H9 (cell line): ENCODE measurements at regions not wholly inside any gene's neighbourhood (a gene's known extent, or its start where the extent isn't known, plus 50 kb on each side); places are given as distances from the start of the nearest gene placed in this dataset.

Source experiments
- DNase-seq: peaks from one replicate; pipeline ENCODE4 v3.0.0-alpha.2; 2017
- H2AFZ ChIP-seq: one replicate; pipeline ENCODE4 v1.6.1; 2013; ENCODE audit warnings: mild to moderate bottlenecking, low read length, control low read depth, moderate library complexity
- H2AK5ac ChIP-seq: 2 replicates; pipeline ENCODE4 v1.6.1; 2013; ENCODE audit warnings: low read length, control low read depth, mixed read lengths; ENCODE audit not compliant: insufficient read length
- H2BK120ac ChIP-seq: one replicate; pipeline ENCODE4 v1.6.1; 2013; ENCODE audit warnings: low read depth, mild to moderate bottlenecking, low read length, control low read depth, inconsistent platforms; ENCODE audit not compliant: poor library complexity, severe bottlenecking
- H2BK12ac ChIP-seq: 2 replicates; pipeline ENCODE4 v1.6.1; 2013; ENCODE audit warnings: low read length, control low read depth, mixed read lengths, low read depth; ENCODE audit not compliant: insufficient read length
- H2BK15ac ChIP-seq: 2 replicates; pipeline ENCODE4 v1.6.1; 2013; ENCODE audit warnings: low read depth, low read length, control low read depth
- H2BK20ac ChIP-seq: one replicate; pipeline ENCODE4 v1.6.1; 2013; ENCODE audit warnings: low read depth, mild to moderate bottlenecking, low read length, control low read depth, inconsistent platforms; ENCODE audit not compliant: poor library complexity, severe bottlenecking
- H2BK5ac ChIP-seq: 2 replicates; pipeline ENCODE4 v1.6.1; 2013; ENCODE audit warnings: low read length, control low read depth, mixed read lengths; ENCODE audit not compliant: insufficient read length
- H3K14ac ChIP-seq: 2 replicates; pipeline ENCODE4 v1.6.1; 2013; ENCODE audit warnings: low read length, control low read depth; ENCODE audit not compliant: insufficient read depth
- H3K18ac ChIP-seq: 2 replicates; pipeline ENCODE4 v1.6.1; 2013; ENCODE audit warnings: low read depth, mild to moderate bottlenecking, mixed read lengths, low read length, control low read depth; ENCODE audit not compliant: insufficient read length
- H3K23ac ChIP-seq: 2 replicates; pipeline ENCODE4 v1.6.1; 2013; ENCODE audit warnings: low read length, control low read depth, mixed read lengths, low read depth; ENCODE audit not compliant: insufficient read length
- H3K23me2 ChIP-seq: 2 replicates; pipeline ENCODE4 v1.6.1; 2013; ENCODE audit warnings: low read depth, mild to moderate bottlenecking, mixed read lengths, low read length, control low read depth; ENCODE audit not compliant: insufficient read length, poor library complexity, severe bottlenecking
- H3K27ac ChIP-seq: 2 replicates; pipeline ENCODE4 v1.5.1; 2013; ENCODE audit warnings: low read length, control low read depth, mixed read lengths, low read depth; ENCODE audit not compliant: insufficient read length
- H3K27me3 ChIP-seq: 2 replicates; pipeline ENCODE4 v1.6.1; 2013; ENCODE audit warnings: low read length, control low read depth, inconsistent platforms; ENCODE audit not compliant: insufficient read depth
- H3K4ac ChIP-seq: 2 replicates; pipeline ENCODE4 v1.6.1; 2013; ENCODE audit warnings: low read depth, mild to moderate bottlenecking, control low read depth, inconsistent platforms, low read length, moderate library complexity
- H3K4me1 ChIP-seq: 2 replicates; pipeline ENCODE4 v1.6.1; 2013; ENCODE audit warnings: low read length, control low read depth, inconsistent platforms; ENCODE audit not compliant: insufficient read depth
- H3K4me2 ChIP-seq: 2 replicates; pipeline ENCODE4 v1.6.1; 2013; ENCODE audit warnings: low read length, control low read depth, mixed read lengths; ENCODE audit not compliant: insufficient read length, insufficient read depth
- H3K56ac ChIP-seq: 2 replicates; pipeline ENCODE4 v1.6.1; 2013; ENCODE audit warnings: low read depth, mild to moderate bottlenecking, mixed read lengths, low read length, control low read depth; ENCODE audit not compliant: insufficient read length
- H3K79me1 ChIP-seq: 2 replicates; pipeline ENCODE4 v1.6.1; 2013; ENCODE audit warnings: low read depth, mild to moderate bottlenecking, moderate library complexity, low read length, control low read depth, inconsistent platforms; ENCODE audit not compliant: insufficient read depth, poor library complexity, severe bottlenecking
- H3K79me2 ChIP-seq: 2 replicates; pipeline ENCODE4 v1.6.1; 2013; ENCODE audit warnings: low read length, control low read depth, inconsistent platforms; ENCODE audit not compliant: insufficient read depth
- H3K9ac ChIP-seq: 2 replicates; pipeline ENCODE4 v1.6.1; 2013; ENCODE audit warnings: low read length, control low read depth, mixed read lengths; ENCODE audit not compliant: insufficient read length; ENCODE audit errors: extremely low read depth
- H3K9me3 ChIP-seq: one replicate; pipeline ENCODE4 v1.6.1; 2013; ENCODE audit warnings: low read depth, low read length, inconsistent platforms; ENCODE audit not compliant: control insufficient read depth
- H3T11ph ChIP-seq: one replicate; pipeline ENCODE4 v1.6.1; 2013; ENCODE audit warnings: mild to moderate bottlenecking, low read length, control low read depth, inconsistent platforms
- H4K20me1 ChIP-seq: one replicate; pipeline ENCODE4 v1.6.1; 2013; ENCODE audit not compliant: control insufficient read depth, insufficient read length, insufficient read depth
- H4K5ac ChIP-seq: 2 replicates; pipeline ENCODE4 v1.6.1; 2013; ENCODE audit warnings: low read depth, mild to moderate bottlenecking, mixed read lengths, low read length, control low read depth; ENCODE audit not compliant: insufficient read length
- H4K8ac ChIP-seq: replicated peaks from 2 replicates; pipeline ENCODE4 v1.6.1; 2013; ENCODE audit warnings: low read length, control low read depth, mixed read lengths, low read depth; ENCODE audit not compliant: insufficient read length
- H4K91ac ChIP-seq: 2 replicates; pipeline ENCODE4 v1.6.1; 2013; ENCODE audit warnings: low read depth, mild to moderate bottlenecking, moderate library complexity, mixed read lengths, low read length, control low read depth; ENCODE audit not compliant: insufficient read length
- H3K27ac Mint-ChIP-seq, 3 experiments: 2 replicates in 2 of 3; 3 replicates in 1 of 3; pipeline ENCODE4 v1.8.0; 2020 to 2021; ENCODE audit warnings: mixed read lengths in 3 of 3, mild to moderate bottlenecking in 1 of 3, moderate library complexity in 1 of 3
- H3K27me3 Mint-ChIP-seq: 2 replicates; pipeline ENCODE4 v1.8.0; 2021; ENCODE audit warnings: low read depth, mild to moderate bottlenecking, moderate library complexity, mixed read lengths
- H3K36me3 Mint-ChIP-seq, 3 experiments: 2 replicates in 2 of 3; 3 replicates in 1 of 3; pipeline ENCODE4 v1.8.0; 2020 to 2021; ENCODE audit warnings: low read depth in 3 of 3, mixed read lengths in 3 of 3; ENCODE audit not compliant: insufficient read depth in 1 of 3
- H3K4me1 Mint-ChIP-seq, 2 experiments: 2 replicates each; pipeline ENCODE4 v1.8.0; 2020; ENCODE audit warnings: mixed read lengths in 2 of 2
- H3K4me3 Mint-ChIP-seq, 2 experiments: 2 replicates in 1 of 2; 3 replicates in 1 of 2; pipeline ENCODE4 v1.8.0; 2020 to 2021; ENCODE audit warnings: mild to moderate bottlenecking in 2 of 2, mixed read lengths in 2 of 2, moderate library complexity in 1 of 2
- H3K9me3 Mint-ChIP-seq, 2 experiments: 2 replicates in 1 of 2; 3 replicates in 1 of 2; pipeline ENCODE4 v1.8.0; 2020; ENCODE audit warnings: mild to moderate bottlenecking in 2 of 2, mixed read lengths in 2 of 2, moderate library complexity in 1 of 2
- WGBS: extraction: QIAGEN DNeasy Blood & Tissue Kit; methylation state at CpG from one replicate; pipeline ENCODE4 v1.1.7; 2013; ENCODE audit warnings: missing lambda C conversion rate, low lambda C conversion rate, mixed read lengths; ENCODE audit not compliant: insufficient read length; ENCODE audit errors: extremely low coverage; 5-methylcytosine and 5-hydroxymethylcytosine counted together
- TF ChIP-seq, protein P1 (sequence below): fragments of 200-600 bp; sonication (generic); conservative IDR thresholded peaks from 3 replicates; pipeline ENCODE4 v1.8.0; 2021; ENCODE audit warnings: antibody characterized with exemption, mild to moderate bottlenecking

- Histone ChIP-seq H2BK20ac (no peak overlapping the region), H3K9ac (no peak overlapping the region), H3K18ac (no peak overlapping the region), H3K27ac (no peak overlapping the region), H3K23me2 (no peaks in the 10 kb centered on the region), H4K20me1 (no peaks in the 10 kb centered on the region), H2BK120ac (no peak overlapping the region), H3T11ph (no peak overlapping the region), H2BK5ac (no peak overlapping the region), H2BK12ac (no peak overlapping the region), H4K8ac (no peak overlapping the region), H3K9me3 (no peaks in the 10 kb centered on the region), H3K4me2 (no peak overlapping the region), H2AK5ac (no peak overlapping the region), H4K91ac (no peak overlapping the region), H3K79me2 (no peaks in the 10 kb centered on the region), H3K79me1 (no peaks in the 10 kb centered on the region), H3K4me1 (no peaks in the 10 kb centered on the region), H3K4ac (no peak overlapping the region), H2AFZ (no peak overlapping the region), H3K23ac (no peak overlapping the region), H3K14ac (no peak overlapping the region), H3K56ac (no peak overlapping the region), H4K5ac (no peak overlapping the region), H3K27me3 (no peaks in the 10 kb centered on the region), H2BK15ac (no peak overlapping the region)
- no peak for DNase-seq
- no CpG with 5 or more reads among the region's 1 CpG for WGBS
- peaks cover 6 to 8% of the 10 kb centered on the region in 2 experiments for H3K4me1 Mint-ChIP-seq
- peak overlapping the region in 1 of 3 experiments; percentile 27; a peak in 1 of 7 replicates for H3K27ac Mint-ChIP-seq
- peaks cover 1% of the 10 kb centered on the region; the same call in 1 of the 2 replicates for H3K27me3 Mint-ChIP-seq
- no peak overlapping the region; a peak in 1 of 5 replicates for H3K4me3 Mint-ChIP-seq
- peaks cover 0 to 3% (median 2%) of the 10 kb centered on the region in 3 experiments; a peak in 2 of 7 replicates for H3K36me3 Mint-ChIP-seq
- peaks cover 0 to 6% of the 10 kb centered on the region in 2 experiments; a peak in 1 of 5 replicates for H3K9me3 Mint-ChIP-seq
- TF ChIP-seq, protein P1, sequence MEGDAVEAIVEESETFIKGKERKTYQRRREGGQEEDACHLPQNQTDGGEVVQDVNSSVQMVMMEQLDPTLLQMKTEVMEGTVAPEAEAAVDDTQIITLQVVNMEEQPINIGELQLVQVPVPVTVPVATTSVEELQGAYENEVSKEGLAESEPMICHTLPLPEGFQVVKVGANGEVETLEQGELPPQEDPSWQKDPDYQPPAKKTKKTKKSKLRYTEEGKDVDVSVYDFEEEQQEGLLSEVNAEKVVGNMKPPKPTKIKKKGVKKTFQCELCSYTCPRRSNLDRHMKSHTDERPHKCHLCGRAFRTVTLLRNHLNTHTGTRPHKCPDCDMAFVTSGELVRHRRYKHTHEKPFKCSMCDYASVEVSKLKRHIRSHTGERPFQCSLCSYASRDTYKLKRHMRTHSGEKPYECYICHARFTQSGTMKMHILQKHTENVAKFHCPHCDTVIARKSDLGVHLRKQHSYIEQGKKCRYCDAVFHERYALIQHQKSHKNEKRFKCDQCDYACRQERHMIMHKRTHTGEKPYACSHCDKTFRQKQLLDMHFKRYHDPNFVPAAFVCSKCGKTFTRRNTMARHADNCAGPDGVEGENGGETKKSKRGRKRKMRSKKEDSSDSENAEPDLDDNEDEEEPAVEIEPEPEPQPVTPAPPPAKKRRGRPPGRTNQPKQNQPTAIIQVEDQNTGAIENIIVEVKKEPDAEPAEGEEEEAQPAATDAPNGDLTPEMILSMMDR: peak; percentile 27; the same call in 1 of the 3 replicates
These were observed 376.7 kb upstream of the CCDC196 start for GRCh38 chr14:66109426-66109825.
